ENCODE measurements at regions not wholly inside any gene's neighbourhood (a gene's known extent, or its start where the extent isn't known, plus 50 kb on each side); places are given as distances from the start of the nearest gene placed in this dataset.

GRCh38 chr7:17139081-17139480, 159.4 kb upstream of the AHR start:
- no peak for TF ChIP-seq POLR2AphosphoS5 (IDR thresholded peaks at IDR 0.05)
- TF ChIP-seq POLR2A (IDR thresholded peaks at IDR 0.05), result no peak
- TF ChIP-seq CTCF (IDR thresholded peaks at IDR 0.05 in 8 of 11, conservative IDR thresholded peaks at IDR 0.05 in 3 of 11), result no peak
- H3K36me3 ChIP-seq, result no peaks in the 10 kb centered on the region
- WGBS, 5 donors, result 34 to 71% (median 49%) methylated on average over 1 of the region's 1 CpG
- H3K4me3 ChIP-seq, result no peak overlapping the region
- intact Hi-C loops (cut with DNase I; ENCODE audit: low total_unique reads), result no loop called here
- no peaks in the 10 kb centered on the region for H3K9me3 ChIP-seq
- peak overlapping the region in 7 of 8 donors; percentile 13 to 61 (median 25) for H3K27ac ChIP-seq
- H3K4me1 ChIP-seq, result peaks cover 7 to 40% (median 15%) of the 10 kb centered on the region in 6 donors
- no peaks in the 10 kb centered on the region for H3K27me3 ChIP-seq (replicated peaks in 1 of 7)
- no peak for DNase-seq

- Histone ChIP-seq H3K9me3 (no peaks in the 10 kb centered on the region), H3K4me3 (no peak overlapping the region), H3K27me3 (replicated peaks in 1 of 7) (no peaks in the 10 kb centered on the region), H3K27ac (peak overlapping the region in 1 of 8 donors; percentile 61), H3K36me3 (no peaks in the 10 kb centered on the region), H3K4me1 (peaks cover 8 to 54% (median 17%) of the 10 kb centered on the region in 6 donors)
- 70 to 98% (median 86%) methylated on average over 1 of the region's 1 CpG for WGBS, 5 donors
- DNase-seq, result no peak
- intact Hi-C loops (cut with DNase I; ENCODE audit: low total_unique reads), result no loop called here
- no peak for TF ChIP-seq CTCF (IDR thresholded peaks at IDR 0.05 in 8 of 11, conservative IDR thresholded peaks at IDR 0.05 in 3 of 11)
- no peak for TF ChIP-seq POLR2A (IDR thresholded peaks at IDR 0.05)
- no peak for TF ChIP-seq POLR2AphosphoS5 (IDR thresholded peaks at IDR 0.05)
These were observed 158.0 kb upstream of the AHR start for GRCh38 chr7:17140406-17140805.

GRCh38 chr7:17142831-17143541, 155.5 kb upstream of the AHR start:
- H3K4me3 ChIP-seq, result peak overlapping the region in 3 of 8 donors; percentile 4 to 31 (median 19)

More at GRCh38 chr7:17142831-17143541, 155.5 kb upstream of the AHR start:
- Histone ChIP-seq H3K4me1 (peaks cover 8 to 54% (median 20%) of the 10 kb centered on the region in 6 donors), H3K36me3 (no peaks in the 10 kb centered on the region), H3K27ac (peak overlapping the region in 6 of 8 donors; percentile 12 to 71 (median 43)), H3K27me3 (replicated peaks in 1 of 7) (no peaks in the 10 kb centered on the region), H3K9me3 (no peaks in the 10 kb centered on the region)
- intact Hi-C loops (cut with DNase I; ENCODE audit: low total_unique reads), result no loop called here
- no peak for DNase-seq
- 43 to 82% (median 49%) methylated on average over 2 of the region's 2 CpGs for WGBS, 5 donors
- TF ChIP-seq POLR2A (IDR thresholded peaks at IDR 0.05) (no peak), CTCF (IDR thresholded peaks at IDR 0.05 in 8 of 11, conservative IDR thresholded peaks at IDR 0.05 in 3 of 11) (no peak), POLR2AphosphoS5 (IDR thresholded peaks at IDR 0.05) (no peak)

All from spleen (tissue), 11 donors.